ENCODE measurements at regions not wholly inside any gene's neighbourhood (a gene's known extent, or its start where the extent isn't known, plus 50 kb on each side); places are given as distances from the start of the nearest gene placed in this dataset.

DNA sequence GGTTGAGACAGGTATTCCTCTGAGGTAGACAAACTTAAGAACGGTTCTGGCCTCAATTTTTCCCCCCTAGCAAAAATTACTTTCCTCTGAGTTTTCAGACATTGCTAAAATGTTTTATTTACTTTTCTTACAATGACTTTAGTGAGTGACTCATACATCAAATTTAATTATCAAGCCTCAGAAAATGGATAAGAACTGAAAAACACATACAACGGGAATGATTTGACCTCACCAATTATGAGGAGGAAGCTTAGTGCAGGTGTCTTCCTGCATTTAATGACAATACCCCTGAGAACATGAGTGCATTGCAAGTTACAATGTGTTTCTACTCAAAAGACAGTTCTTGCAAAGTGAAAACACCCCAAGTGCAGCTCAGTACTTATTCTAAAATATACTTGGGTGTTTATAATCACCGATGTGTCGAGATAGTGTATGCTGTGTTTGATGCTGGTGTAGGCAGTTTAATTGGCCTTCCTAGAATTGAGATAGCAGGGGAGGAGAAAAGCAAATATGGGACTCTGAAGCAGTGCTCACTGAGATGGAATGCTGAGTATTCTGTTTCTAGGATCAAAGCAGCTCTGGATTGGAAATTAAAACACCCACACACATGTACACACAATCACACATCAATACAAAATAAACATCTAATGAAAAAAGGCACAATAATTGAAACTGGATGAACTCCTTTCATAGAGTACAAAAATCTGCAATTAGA is 189.5 kb upstream of the SLC10A2 start:
- intact Hi-C loops (cut with DNase I), result no loop called here
- DNase-seq (ENCODE audit: low spot score), result no peak

- intact Hi-C loops (cut with DNase I), result no loop called here
- no peak for DNase-seq (ENCODE audit: low spot score)
Observed at GRCh38 chr13:103250071-103250470, 183.9 kb upstream of the SLC10A2 start.

DNA sequence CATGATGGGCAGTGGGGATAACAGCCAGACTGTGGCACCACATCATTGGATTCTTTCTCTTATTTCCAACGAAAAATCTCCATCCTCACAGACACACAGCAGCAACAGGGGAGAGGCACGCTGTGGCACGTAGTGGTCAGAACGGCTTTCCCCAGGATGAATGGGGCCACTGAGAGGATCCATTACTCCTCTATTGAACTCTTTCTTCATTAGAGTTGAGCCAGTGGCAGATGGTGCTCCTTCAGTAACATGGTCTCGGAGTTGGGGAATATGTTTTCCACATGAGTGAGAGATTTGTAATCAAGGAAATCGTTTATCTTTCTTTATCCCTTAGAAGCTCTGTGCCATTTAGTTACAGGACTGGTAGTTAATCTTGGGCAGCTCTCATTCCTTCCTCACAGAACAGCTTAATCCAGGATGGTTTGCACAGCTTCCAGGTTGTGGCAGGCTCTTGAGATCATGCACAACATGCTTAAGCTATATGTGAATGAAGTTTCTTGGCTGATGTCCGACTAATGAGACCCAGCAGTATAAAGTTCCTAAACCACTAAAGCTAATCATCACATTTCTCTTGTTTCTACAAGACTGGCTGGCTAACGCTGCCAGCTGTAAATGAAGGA is 180.5 kb upstream of the SLC10A2 start:
- DNase-seq (ENCODE audit: low spot score), result no peak
- intact Hi-C loops (cut with DNase I), result no loop called here

DNA sequence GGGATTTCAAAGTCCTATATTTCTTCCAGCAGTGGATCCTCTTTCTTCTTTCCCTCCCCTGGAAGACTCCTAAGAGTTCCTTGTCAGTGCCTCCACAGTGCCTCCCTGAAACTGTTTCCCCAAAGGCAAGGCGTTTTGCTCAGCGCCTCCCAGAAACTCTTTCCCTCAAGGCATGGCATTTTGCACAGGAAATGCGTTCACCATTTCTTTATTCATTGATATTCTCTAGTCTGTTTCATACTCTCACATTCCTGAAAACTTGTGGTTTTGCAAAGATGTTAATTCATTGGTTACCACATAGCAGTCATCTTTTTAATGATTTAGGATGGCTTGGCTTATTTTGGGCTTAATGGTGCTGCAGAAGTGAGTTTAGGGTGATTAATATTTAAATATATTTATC is 177.3 kb upstream of the SLC10A2 start:
- no peak for DNase-seq (ENCODE audit: low spot score)
- intact Hi-C loops (cut with DNase I), result no loop called here

- DNase-seq (ENCODE audit: low spot score), result no peak
- intact Hi-C loops (cut with DNase I), result no loop called here
Observed at GRCh38 chr13:103238441-103238840, 172.2 kb upstream of the SLC10A2 start.

GRCh38 chr13:103236213-103236612 is 170.0 kb upstream of the SLC10A2 start:
- no peak for DNase-seq (ENCODE audit: low spot score)
- intact Hi-C loops (cut with DNase I), result no loop called here

DNA sequence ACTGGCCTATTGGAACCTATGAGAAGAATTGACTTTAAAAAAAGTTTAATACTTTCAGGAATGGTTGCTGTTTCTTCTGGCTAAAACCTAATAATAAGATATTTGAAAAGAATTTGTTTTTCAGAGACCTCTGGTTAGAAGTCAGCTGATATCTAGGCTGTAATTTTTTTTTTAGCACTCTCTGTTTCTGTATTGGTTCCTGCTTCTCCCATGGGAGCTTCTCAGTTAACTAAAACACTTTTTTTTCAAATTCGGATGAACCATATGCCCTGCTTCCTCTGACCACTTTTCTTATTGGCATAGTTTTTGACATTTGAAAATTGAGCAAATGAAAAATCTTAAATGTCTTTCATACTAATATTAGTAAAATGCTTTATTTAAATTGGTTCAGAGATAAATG is 163.5 kb upstream of the SLC10A2 start:
- no peak for DNase-seq (ENCODE audit: low spot score)
- intact Hi-C loops (cut with DNase I), result no loop called here

DNA sequence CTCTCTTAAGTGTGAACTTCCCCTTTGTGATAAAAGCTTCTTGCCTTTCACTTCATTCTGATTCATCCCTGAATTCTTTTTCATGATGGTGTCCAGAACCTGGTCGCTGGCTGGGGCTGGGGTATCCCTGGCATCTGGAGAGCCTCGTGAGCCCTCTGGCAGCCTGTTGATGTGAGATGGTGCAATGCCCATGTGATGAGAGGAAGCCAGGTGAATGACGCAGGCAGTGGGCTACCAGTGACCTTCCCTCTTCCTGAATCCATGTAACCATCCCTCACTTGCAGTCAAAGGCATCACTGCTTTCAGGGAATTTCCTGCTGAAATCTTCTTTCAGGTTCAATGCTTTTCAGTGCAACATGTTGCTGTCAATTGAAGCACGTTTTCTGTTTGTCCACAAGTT is 158.6 kb upstream of the SLC10A2 start:
- intact Hi-C loops (cut with DNase I), result no loop called here
- no peak for DNase-seq (ENCODE audit: low spot score)

DNA sequence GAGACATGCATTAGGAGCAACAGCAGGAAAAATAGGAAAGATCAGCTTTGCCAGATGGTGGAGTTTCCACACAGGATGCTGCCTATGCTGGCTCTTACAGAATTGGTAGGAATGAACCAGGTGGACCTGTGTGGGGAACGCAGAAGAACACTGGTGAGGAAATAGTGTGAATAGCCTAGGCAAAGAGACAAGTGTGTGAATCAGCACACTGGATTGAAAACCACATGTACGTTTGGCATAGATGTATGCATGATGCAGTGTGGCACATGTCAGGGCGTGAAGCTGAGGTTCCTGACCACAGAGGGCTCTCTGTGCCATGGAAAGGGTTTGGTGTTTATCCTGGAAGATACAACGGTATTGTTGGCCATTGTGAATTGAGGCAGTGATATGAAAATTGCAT is 156.5 kb upstream of the SLC10A2 start:
- intact Hi-C loops (cut with DNase I), result no loop called here
- DNase-seq (ENCODE audit: low spot score), result no peak

DNA sequence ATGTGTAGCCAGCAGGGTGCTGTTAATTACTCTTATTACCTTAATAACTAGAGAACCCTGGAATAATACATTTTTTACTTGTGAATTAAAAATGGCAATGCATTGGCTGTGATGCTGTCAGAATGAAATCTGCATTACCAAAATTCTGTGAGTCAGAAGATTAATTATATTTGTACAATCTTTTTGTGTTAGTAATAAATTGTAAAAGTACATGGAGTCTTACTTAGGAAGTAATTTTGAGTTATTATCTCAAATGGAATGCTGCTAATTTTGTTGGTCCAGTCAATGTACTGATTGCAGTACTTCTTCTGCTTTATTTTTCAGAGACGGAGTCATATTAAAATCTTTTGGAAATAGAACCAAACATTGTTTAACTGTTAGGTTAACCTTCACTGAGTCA is 152.0 kb upstream of the SLC10A2 start:
- no peak for DNase-seq (ENCODE audit: low spot score)
- intact Hi-C loops (cut with DNase I), result no loop called here

- DNase-seq (ENCODE audit: low spot score), result no peak
- intact Hi-C loops (cut with DNase I), result no loop called here
Observed at GRCh38 chr13:103213152-103213551, 146.9 kb upstream of the SLC10A2 start.

GRCh38 chr13:103210348-103210747 is 144.1 kb upstream of the SLC10A2 start:
- DNase-seq (ENCODE audit: low spot score), result no peak
- intact Hi-C loops (cut with DNase I), result no loop called here

GRCh38 chr13:103203735-103204330 is 137.6 kb upstream of the SLC10A2 start:
- no peak for DNase-seq (ENCODE audit: low spot score)
- intact Hi-C loops (cut with DNase I), result no loop called here

GRCh38 chr13:103200118-103200885 is 134.1 kb upstream of the SLC10A2 start:
- DNase-seq (ENCODE audit: low spot score), result no peak

GRCh38 chr13:103199380-103200088 is 133.3 kb upstream of the SLC10A2 start:
- DNase-seq (ENCODE audit: low spot score), result no peak
- intact Hi-C loops (cut with DNase I), result no loop called here

More at GRCh38 chr13:103200118-103200885, 134.1 kb upstream of the SLC10A2 start:
- intact Hi-C loops (cut with DNase I), result no loop called here

DNA sequence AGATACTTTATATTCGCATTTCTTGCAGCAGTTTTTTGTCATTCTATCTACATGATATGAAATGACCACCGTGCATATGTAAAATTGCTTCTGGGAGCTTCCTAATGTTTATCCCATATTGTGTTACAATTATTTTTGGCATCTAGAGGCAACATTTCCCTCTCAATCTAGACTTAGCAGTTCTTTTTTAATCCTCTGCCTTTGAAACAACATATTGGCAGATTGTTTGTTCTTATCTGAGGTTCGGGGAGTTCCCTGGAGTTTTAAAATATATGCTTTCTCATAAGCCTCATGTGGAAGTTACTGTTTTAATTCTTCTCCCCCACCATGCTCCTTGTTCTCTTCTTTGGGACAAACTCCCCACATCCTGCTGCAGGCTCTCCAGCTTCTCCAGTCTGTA is 130.1 kb upstream of the SLC10A2 start:
- DNase-seq (ENCODE audit: low spot score), result no peak
- intact Hi-C loops (cut with DNase I), result no loop called here

- intact Hi-C loops (cut with DNase I), result no loop called here
- DNase-seq (ENCODE audit: low spot score), result no peak
Observed at GRCh38 chr13:103195762-103196161, 129.5 kb upstream of the SLC10A2 start.

- intact Hi-C loops (cut with DNase I), result no loop called here
- DNase-seq (ENCODE audit: low spot score), result no peak
Observed at GRCh38 chr13:103194871-103195270, 128.7 kb upstream of the SLC10A2 start.

DNA sequence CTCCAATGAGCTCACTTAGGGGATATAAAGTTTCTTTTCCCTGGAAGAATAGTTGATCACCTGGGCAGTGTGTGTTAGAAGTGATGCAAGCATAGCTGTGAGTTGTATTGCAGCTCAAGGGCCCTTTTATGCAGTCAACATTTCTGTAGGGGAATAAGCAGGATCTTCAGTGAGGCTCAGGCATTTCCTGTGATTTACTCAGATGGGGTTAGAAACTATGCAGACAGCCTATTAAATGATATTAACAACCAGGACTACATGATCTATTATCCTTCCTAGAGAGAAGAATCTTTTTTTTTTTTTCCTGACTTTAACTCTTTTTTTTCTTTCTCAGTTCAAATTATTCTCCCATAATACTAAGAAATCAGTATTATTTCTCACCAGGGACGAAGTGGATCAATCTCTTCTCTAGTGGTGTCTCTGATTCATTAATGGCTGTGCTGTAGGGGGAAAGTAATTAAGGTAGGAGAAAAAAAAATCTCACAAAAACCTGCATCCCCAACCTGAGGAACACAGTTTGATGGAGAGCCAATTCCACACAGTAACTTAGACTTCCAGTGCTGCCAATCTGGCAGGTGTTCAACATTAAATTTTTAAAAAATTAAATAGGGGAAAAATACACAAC is 126.4 kb upstream of the SLC10A2 start:
- intact Hi-C loops (cut with DNase I), result no loop called here
- no peak for DNase-seq (ENCODE audit: low spot score)

Measured in posterior vena cava (tissue), 2 donors.